GM03348 (cell line): ENCODE measurements at regions not wholly inside any gene's neighbourhood (a gene's known extent, or its start where the extent isn't known, plus 50 kb on each side); places are given as distances from the start of the nearest gene placed in this dataset.

ENCODE experiments used
- DNase-seq: peaks from one replicate; pipeline ENCODE4 v3.0.0; 2012; ENCODE audit warnings: low spot score

- no peak for DNase-seq
These were observed 202.1 kb upstream of the TNP1 start for GRCh38 chr2:217061916-217062505.

DNA sequence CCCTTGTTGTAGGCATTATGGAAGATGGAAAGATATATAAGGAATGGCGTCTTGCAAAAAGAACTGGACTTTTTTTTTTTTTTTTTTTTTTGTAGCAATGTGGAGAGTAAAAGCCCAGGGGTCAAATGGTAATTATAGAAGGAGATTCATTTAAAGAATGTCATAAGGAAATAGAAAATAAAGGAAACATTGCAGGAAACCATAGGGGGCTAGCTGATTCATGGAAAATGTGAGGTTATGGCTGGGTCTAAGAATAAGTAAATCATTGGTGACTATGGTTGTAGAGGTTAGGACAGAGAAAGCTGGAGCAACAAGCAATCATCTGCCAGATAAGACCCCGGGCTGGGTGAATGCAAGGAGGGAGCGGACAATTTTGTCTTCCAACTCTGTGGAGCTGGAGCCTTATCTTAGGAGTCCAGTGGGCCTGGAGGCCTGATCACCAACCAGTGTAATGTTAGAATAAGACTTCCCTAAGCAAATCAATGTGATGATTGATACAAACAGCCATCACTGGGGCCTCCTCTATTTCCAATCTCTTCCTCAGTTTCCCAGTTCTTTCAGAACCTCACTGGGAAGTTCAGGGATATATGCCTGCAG is 201.2 kb upstream of the TNP1 start:
- DNase-seq = no peak

DNA sequence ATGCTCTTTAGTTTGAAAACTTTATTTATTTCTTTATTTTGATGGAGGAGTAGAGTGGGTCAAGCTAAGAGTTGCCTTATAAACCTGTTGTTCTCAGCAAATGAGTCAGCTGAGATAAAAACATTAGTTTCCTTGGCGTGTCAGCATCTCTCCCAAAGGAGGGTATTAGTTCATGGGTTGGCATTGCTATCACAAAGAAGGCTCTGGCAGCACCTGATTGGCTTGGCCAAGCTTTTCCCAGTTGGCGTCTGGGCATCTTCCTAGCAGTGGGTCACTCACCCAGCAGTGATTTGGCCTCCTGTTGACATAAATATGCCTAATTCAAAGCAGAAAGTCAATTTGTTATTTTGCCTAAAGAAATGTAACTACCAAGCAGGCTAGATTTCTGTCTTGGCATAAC is 200.7 kb upstream of the TNP1 start:
- DNase-seq = no peak

GRCh38 chr2:217058791-217059755 is 199.2 kb upstream of the TNP1 start:
- no peak for DNase-seq

- no peak for DNase-seq
These were observed 197.9 kb upstream of the TNP1 start for GRCh38 chr2:217057773-217058172.

GRCh38 chr2:217055624-217056023 is 195.8 kb upstream of the TNP1 start:
- DNase-seq = no peak

DNA sequence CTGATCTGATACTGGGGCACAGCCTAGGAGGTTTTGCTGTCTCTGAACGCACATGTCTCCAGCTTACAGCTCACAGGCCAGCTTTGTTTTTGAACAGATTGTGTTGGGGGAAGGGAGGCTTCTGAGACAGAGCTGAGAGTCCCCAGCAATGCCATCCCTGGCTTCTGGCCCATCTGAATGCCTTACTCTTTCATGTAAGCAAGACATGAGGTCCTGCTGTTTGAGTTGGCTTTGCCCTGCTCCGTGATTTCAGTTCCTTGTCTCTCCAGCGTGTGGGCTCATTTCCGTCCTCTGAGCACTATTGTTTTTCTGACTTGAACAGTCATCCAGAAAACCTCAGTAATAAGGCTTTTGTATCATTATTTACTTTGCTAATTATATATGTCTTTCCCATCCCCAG is 194.9 kb upstream of the TNP1 start:
- no peak for DNase-seq

DNA sequence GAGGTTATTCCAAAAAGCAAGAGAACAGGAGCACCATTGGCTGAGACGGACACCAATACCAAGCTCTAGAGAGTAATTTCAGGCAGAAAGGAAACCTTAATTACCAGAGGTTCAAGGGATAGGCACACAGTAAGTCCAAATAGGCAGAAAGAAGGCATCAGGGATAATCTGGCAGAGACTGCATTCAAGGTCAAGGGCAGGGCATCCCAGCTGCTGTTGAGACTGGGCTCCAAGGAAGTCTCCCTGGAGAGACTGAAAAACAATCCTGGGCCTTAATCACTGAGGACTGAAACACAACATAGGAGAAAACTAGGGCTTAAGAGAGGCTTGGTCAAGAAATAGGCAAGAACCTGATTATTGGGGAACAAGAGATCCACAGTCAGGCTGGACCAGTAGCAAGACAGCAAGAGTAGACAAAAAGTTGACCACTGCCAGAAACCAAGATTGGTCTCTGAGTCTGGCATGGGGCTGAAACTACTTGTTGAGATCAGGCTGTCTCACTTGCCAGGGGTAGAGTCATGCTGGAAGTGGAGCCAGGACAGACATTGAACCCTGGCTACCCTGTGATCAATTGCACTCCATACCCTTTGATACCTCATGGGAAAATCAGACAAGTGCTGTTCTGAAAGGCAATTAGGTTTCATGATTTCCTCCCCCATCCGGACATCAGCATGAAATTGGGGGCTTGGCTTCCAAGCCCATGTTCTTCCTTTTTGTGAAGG is 193.2 kb upstream of the TNP1 start:
- DNase-seq = no peak

DNA sequence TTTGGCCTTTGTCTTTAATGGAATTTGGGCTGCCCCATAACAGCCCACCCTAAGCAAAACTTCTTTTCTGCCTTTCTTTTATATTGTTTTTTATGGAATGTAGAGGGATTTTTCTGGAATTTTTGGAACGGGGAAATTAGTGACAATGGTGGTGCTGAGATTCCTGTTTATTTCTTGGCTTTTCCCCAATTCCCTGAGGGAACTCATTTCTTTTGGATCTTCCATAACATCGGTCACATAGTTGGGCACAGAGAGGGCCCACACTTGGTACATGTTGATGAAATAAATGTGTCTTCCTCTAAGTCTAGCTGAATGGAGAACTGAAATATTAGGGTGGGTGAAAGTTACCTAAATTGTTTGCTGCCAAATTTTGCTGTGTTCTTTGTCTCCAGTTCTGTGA is 191.6 kb upstream of the TNP1 start:
- DNase-seq = no peak

DNA sequence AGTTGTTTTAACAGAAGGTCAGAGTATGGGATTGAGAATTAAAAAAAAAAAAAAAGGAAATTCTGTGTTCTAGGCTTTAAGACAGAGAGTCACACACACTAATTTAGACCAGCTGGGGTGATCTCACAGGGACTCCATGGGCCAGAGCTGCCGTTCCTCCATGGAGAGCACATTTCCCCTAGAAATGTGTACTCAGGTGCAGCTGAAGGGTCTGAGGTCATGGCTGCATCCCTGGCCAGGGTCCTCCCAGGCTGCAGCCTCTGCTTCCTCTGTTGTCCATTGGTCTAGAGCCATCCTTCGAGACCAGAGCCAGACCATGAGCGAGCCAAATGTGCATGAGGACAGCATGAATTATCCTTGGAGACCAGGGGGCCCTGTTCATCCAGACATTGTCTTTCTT is 190.1 kb upstream of the TNP1 start:
- DNase-seq = peak; percentile 19

GRCh38 chr2:217049422-217049821 is 189.6 kb upstream of the TNP1 start:
- no peak for DNase-seq

- no peak for DNase-seq
These were observed 188.9 kb upstream of the TNP1 start for GRCh38 chr2:217048730-217049129.

GRCh38 chr2:217047631-217048030 is 187.8 kb upstream of the TNP1 start:
- no peak for DNase-seq

DNA sequence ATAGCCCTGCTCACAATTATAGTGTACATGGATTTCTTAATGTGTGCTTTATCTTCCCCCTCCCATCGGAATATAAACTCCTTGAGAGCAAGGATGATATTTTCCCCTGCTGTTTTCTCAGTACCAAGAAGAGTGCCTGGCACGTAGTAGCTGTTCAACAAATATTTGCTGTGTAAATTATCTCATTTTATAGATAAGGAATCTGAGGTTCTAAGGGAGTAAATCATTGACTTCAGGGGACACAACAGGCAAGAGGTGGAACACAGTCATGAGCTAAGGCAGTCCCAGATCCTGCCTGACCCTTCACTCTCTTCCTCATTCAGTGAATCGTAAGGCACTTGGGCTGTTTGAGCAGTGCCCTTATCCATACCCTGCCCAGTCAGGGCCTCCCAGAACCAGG is 187.3 kb upstream of the TNP1 start:
- DNase-seq = no peak

DNA sequence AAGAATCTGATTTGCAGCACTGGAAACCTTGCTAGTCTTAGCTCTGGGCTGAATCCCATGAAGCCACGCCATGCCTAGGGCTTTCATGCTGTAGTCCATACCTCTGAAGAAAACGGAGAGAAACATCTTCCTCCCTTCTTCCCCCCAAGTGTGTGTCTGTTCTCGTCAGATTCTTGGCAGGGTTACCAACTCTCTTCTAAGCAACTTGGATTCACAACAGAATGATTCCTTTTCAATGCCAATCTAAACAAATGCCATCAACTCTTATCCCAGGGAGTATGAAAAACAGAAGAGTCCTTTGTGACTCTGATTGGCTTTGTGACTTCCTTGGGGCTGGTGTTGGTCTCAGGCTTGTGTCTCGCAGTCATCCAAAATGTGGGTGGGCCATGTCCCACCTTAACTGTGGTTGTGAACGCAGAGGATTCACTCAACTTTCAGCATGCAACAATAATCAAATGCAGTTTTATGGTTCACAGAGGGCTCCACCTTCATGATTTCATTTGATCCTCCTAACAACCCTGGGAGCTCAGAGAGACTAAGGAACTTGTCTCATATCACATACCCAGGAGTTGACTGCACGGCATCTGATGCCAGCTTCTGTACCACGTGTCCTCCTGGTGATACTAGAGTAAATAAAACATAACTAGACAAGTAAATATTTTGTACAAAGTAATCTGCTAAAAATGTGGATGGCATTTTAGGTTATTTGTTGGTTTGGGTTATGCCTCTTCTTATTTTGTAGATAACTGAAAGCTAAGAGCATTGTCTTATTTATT is 186.0 kb upstream of the TNP1 start:
- DNase-seq = no peak

DNA sequence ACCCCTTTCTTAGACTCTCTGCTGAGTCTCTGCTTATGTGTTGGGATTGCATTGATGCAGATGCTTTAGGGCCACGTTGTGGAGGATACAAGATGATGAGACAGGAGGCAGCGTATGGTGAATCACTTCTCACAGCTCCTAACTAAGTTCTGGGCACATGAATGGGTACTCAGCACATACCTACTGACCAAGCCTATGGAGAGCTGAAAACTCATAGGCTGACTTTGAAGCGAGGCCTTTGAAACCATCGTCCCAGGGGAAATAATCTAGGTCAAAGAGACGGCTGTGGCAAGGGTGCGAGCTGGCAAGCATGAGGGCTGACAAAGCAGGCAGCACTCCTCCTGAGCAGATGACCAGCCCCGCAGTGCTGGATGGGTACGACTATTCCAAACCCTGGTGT is 180.2 kb upstream of the TNP1 start:
- DNase-seq = no peak

DNA sequence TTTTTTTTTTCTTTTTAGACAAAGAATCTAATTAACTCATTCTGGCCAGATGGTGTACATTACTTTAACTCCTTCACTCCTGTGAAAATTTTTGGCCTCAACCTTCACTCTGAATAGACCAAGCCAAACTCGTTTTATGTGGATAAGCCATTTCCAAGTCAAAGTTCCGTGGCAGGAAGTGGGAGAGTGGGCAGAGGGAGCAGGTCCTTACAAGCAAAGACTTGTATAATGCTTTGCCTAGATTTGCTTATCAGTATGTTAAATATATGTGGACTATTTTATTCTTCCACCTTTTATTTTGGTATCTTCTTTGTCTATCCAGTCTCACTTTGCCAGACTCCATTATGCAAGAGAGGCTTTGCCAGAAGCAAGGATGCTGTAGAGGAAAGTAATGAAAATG is 178.1 kb upstream of the TNP1 start:
- no peak for DNase-seq

GRCh38 chr2:217037353-217037752 is 177.5 kb upstream of the TNP1 start:
- no peak for DNase-seq

- peak; percentile 52 for DNase-seq
These were observed 176.1 kb upstream of the TNP1 start for GRCh38 chr2:217035967-217036366.

DNA sequence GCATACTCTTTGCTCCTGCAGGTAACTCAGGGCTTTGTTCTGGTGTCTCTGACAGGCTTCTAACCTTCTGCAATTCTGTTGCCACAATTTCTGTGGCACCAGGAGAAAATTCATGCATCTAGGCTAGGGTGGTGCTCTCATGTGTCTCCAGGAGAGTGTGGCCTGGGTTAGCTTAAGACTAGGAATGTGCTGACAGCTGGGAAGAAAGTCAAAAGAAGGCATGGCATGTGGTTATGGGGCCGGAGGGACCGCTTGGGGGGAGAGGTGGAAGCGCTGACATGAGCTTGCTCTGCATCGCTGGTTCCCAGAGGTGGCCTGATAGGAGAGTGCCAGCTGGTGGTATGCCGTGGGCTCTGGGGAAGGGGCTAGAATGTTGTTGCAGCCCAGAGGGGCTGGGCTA is 173.3 kb upstream of the TNP1 start:
- no peak for DNase-seq

- DNase-seq = no peak
These were observed 171.6 kb upstream of the TNP1 start for GRCh38 chr2:217031445-217031844.

DNA sequence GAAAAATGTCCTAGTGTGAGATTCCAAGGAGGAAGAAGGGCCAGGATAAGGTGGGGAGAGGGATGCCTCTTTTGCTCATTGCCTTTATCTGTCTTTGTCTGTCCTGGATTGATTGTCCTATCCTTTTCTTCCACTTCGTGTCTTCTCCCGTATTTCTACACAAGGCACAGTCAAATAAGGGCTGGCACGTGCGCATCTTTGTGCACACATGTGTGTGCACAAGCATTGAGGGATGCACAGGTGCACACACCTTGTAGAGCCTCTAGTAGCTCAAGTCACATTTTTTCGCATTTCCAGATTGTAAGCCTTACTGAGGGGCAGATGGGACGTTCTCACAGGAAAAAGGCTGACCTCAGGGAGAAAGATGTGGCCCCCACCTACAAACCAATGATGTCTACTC is 170.2 kb upstream of the TNP1 start:
- no peak for DNase-seq
